GM12892 (cell line): ENCODE measurements at regions not wholly inside any gene's neighbourhood (a gene's known extent, or its start where the extent isn't known, plus 50 kb on each side); places are given as distances from the start of the nearest gene placed in this dataset.

Source experiments
- POLR2A ChIP-seq: IDR thresholded peaks from 2 replicates; pipeline ENCODE4 v1.6.1; 2011; ENCODE audit warnings: low read depth, low read length, control low read depth
- POLR2AphosphoS5 ChIP-seq: IDR thresholded peaks from 2 replicates; pipeline ENCODE4 v1.6.1; 2011; ENCODE audit warnings: low read depth, low read length, control low read depth
- TAF1 ChIP-seq: IDR thresholded peaks from 2 replicates; pipeline ENCODE4 v1.6.1; 2011; ENCODE audit warnings: low read depth, mild to moderate bottlenecking, control low read depth, low read length, borderline replicate concordance

- TF ChIP-seq TAF1 (no peak), POLR2A (no peak), POLR2AphosphoS5 (no peak)
Observed at GRCh38 chr3:27963519-27963918, 241.4 kb upstream of the EOMES start.
